Kidney epithelial cell (primary cell): ENCODE measurements at regions not wholly inside any gene's neighbourhood (a gene's known extent, or its start where the extent isn't known, plus 50 kb on each side); places are given as distances from the start of the nearest gene placed in this dataset.

Source experiments
- DNase-seq: peaks from one replicate; pipeline ENCODE4 v3.0.0-alpha.2; 2010; ENCODE audit warnings: low read depth
- H3K27me3 ChIP-seq: 2 replicates; pipeline ENCODE4 v1.6.0; 2011; ENCODE audit warnings: low read length; ENCODE audit not compliant: control insufficient read depth, insufficient read depth
- H3K36me3 ChIP-seq: 2 replicates; pipeline ENCODE4 v1.5.1; 2011; ENCODE audit warnings: low read length; ENCODE audit not compliant: control insufficient read depth, insufficient read depth
- H3K4me3 ChIP-seq: 2 replicates; pipeline ENCODE4 v1.5.1; 2011; ENCODE audit warnings: low read depth, mild to moderate bottlenecking, control low read depth, low read length
- TF ChIP-seq, protein P1 (sequence below): IDR thresholded peaks from 2 replicates; pipeline ENCODE4 v1.5.1; 2011; ENCODE audit warnings: mild to moderate bottlenecking, moderate library complexity, low read length, control low read depth, inconsistent platforms; ENCODE audit not compliant: insufficient read depth, poor library complexity, severe bottlenecking

DNA sequence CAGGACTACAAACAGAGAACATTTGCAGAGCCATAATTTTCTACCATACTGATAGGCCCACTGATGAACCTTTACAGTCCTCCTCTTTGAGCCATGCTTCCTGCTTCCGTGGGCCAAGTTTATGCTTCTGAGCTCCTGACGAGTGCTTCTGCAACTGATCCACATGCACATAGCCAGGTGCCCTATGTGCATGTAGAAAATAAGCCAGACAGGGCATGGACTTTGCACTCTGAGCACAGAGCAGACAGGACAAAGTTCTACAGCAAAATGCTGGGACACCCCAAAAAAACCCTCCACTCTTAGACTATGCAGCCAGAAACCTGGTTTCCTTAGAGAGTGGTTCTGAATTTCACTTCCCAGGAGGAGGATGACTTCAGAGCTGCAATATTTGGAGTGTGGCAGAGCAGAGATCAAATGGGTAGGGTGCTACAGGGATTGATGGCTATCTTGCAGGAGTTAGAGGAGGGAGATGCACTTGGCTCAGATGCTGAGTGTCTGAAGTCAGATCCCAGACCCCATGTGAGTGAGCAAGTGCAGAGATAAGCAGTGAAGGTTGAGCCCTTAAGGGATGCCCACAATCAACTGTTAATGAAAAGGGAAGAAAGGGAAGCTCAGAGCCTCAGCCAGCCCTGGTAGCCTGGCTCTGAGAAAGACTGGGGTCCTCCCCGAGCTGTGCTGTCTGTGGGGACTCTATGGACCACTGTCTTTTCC, 230.9 kb downstream of the DUSP10 start:
- no peak overlapping the region for H3K4me3 ChIP-seq
- no peak for DNase-seq
- H3K36me3 ChIP-seq, result no peaks in the 10 kb centered on the region
- TF ChIP-seq, protein P1, sequence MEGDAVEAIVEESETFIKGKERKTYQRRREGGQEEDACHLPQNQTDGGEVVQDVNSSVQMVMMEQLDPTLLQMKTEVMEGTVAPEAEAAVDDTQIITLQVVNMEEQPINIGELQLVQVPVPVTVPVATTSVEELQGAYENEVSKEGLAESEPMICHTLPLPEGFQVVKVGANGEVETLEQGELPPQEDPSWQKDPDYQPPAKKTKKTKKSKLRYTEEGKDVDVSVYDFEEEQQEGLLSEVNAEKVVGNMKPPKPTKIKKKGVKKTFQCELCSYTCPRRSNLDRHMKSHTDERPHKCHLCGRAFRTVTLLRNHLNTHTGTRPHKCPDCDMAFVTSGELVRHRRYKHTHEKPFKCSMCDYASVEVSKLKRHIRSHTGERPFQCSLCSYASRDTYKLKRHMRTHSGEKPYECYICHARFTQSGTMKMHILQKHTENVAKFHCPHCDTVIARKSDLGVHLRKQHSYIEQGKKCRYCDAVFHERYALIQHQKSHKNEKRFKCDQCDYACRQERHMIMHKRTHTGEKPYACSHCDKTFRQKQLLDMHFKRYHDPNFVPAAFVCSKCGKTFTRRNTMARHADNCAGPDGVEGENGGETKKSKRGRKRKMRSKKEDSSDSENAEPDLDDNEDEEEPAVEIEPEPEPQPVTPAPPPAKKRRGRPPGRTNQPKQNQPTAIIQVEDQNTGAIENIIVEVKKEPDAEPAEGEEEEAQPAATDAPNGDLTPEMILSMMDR, result no peak
- H3K27me3 ChIP-seq, result no peaks in the 10 kb centered on the region

DNA sequence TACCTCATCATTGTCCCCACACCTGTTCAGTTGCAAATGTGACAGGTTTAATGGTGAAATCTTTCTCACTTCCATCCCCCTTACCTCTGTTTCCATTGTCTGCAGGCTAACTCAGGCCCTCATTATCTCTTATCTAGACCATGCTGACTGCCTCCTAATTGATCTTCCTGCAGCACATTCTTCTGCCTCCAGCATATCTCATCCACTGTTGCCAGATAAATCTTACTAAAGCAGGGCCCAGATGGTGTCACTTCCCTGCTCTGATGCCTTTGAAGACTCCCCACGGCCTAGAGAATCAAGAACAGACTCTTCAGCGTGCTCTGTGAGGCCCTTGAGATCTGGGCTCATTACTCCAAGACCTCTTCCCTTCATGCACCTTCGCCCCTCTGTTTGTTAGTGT, 230.1 kb downstream of the DUSP10 start:
- TF ChIP-seq, protein P1, result no peak
- DNase-seq, result no peak
- H3K27me3 ChIP-seq, result no peaks in the 10 kb centered on the region
- no peaks in the 10 kb centered on the region for H3K36me3 ChIP-seq
- H3K4me3 ChIP-seq, result no peak overlapping the region

DNA sequence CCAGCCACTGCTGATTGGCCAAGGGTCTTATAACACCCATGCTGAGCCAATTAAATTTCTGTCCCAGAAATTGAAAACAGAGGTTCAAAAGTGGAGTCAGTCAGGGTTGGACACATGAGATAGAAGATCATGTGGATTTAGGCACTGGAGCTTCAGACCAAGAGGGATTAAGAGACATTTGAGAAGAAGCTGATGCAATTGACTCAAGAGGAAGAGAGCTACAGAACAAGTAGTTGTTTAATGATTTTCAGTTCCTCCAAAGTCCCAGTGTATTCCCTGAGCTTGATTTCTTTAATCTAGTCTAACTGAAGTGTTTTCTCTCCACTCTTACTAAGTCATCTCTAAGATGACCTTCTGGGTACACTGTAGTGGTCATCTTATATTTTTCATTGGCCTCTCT, 227.1 kb downstream of the DUSP10 start:
- H3K4me3 ChIP-seq, result no peak overlapping the region
- TF ChIP-seq, protein P1, result no peak
- no peak for DNase-seq
- no peaks in the 10 kb centered on the region for H3K27me3 ChIP-seq
- H3K36me3 ChIP-seq, result no peaks in the 10 kb centered on the region

DNA sequence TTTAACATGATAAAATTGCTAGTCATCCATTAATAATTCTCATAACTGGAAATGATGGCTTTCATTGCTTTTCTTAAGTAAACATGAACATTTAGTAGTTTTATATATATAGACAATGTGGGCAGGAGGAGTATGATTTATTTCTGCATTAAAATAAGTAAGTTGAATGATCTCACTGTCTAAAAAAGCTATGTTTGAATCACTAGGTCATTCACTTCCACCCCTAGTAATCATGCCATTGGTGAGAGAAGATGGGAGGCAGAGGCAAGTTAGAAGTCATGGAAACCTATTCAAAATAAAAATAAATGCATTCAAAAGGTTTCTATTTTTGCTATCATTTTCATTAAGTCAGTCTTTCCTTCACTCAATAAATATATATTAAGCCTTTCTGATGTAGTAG, 226.4 kb downstream of the DUSP10 start:
- Histone ChIP-seq H3K36me3 (no peaks in the 10 kb centered on the region), H3K27me3 (no peaks in the 10 kb centered on the region), H3K4me3 (no peak overlapping the region)
- TF ChIP-seq, protein P1, result no peak
- DNase-seq, result no peak

DNA sequence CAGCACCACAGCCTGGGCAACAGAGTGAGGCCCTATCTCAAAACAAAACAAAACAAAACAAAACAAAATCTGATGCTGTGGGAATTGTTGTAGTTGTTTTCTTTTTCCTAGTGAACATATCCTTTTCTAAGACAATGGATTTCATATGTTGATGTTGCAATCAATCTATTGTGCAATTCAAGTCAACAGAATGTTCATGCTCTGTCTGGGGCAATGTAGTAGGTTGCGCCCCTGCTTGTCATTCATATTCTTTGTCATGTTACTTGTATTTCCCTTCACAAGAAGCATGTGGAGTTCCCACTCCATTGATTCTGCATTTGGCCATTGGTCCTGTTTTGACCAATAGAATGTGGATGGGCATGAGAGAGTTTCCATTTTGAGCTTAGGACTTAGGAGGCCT, 223.9 kb downstream of the DUSP10 start:
- DNase-seq, result no peak
- Histone ChIP-seq H3K4me3 (no peak overlapping the region), H3K36me3 (no peaks in the 10 kb centered on the region), H3K27me3 (no peaks in the 10 kb centered on the region)
- TF ChIP-seq, protein P1, result no peak

DNA sequence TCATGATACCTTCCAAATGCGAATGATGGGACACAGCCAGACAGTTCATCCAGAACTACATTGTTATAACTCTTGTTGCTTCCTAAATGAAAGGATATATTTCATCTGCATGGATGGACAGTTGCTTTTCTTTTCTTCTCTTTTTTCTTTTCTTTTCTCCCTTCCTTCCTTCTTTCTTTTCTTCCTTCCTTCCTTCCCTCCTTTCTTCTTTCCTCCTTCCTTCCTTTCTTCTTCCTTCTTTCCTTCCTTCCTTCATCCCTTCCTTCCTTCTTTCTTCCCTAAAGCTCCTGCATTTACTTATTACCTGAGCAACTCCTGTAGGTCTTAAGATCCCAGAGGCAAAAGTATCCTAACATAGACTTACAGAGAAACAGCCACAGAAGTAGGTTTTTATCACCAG, 221.6 kb downstream of the DUSP10 start:
- TF ChIP-seq, protein P1, result no peak
- no peak overlapping the region for H3K4me3 ChIP-seq
- no peaks in the 10 kb centered on the region for H3K27me3 ChIP-seq
- DNase-seq, result no peak
- H3K36me3 ChIP-seq, result no peaks in the 10 kb centered on the region
